ENCODE measurements at regions not wholly inside any gene's neighbourhood (a gene's known extent, or its start where the extent isn't known, plus 50 kb on each side); places are given as distances from the start of the nearest gene placed in this dataset.

DNA sequence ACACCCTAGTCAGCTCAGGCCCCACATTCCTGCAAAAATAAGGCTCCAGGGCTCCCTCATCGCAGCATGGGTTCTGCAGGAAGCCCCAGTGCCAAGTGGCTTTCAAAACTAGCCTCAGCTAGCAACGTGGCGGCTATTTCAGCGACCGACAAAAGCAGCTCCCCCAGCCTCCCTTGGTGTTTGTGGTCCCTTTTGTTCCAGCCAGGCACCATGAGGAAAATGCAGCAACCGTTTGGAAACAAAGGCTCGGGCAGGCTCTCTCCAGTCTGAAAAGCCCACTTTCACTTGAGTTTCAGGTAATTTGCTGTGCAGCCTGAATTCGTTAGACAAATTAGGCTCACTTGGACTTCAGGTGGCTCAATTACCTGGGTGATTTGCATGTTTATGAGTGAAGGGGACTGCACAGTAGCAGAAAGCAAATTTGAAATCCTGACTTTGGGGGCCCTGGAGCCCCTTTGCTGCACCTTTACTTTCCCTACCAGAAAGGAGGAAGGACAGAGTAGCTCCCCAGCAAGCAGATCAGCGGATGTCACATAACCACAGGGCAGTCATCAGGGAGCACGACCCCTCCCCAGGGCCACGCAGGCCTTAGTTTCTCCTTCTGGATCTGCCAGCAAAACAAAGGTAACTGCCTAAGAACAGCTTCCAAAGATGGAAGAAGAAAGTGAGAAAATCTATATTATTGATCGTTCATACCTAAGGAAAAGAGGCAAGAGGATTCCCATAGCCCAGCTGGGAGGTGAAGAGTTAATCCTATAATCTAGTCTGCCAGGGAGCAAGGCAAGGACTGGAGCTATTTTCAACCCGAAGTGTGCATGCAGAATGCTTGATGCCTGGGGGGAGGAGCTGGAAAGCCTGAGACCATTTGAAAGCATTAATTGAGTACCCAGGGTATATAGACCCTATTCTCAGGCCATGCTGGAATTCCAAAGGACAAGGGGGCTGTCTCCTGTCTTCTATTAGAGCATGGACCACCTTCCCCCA lies 143.1 kb upstream of the SDK2 start:
- no peak for DNase-seq

DNA sequence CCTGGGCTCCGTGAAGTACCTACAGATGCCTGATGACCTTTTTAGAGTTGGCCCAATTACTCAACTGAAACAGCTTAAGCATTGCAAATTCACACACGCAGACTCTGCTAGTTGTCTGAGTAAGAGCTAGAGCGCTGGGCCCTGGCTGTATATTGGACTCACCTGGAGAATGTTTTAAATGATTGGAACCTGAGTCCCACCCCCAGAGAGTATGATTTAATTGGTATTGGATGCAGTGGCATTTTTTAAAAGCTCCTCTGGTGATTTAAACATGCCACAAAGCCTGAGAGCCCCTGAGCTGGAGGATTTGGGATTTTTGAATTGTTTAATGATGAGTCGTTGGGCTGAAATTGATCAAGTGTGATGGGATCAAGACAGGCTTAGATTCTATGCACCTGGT lies 143.9 kb upstream of the SDK2 start:
- no peak for DNase-seq

DNA sequence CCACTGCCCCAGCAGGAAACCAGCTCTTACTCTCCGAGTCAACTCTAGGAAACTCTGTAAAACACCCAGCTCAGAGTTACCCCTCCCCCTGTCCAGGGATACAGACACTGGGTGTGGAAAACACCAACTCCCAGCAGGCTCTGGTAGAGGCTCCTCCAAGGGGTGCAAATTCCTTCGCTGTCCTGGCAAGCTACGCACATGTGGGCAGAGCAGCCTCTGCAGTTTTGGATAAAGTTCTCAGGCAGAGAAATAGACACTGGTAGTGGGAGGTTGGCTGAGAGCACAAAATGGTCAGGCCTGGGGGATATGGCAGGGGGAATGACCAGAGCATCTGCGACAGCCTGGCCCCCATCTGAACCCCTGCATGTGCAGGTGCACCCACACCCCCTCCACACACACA lies 146.9 kb upstream of the SDK2 start:
- DNase-seq = no peak

DNA sequence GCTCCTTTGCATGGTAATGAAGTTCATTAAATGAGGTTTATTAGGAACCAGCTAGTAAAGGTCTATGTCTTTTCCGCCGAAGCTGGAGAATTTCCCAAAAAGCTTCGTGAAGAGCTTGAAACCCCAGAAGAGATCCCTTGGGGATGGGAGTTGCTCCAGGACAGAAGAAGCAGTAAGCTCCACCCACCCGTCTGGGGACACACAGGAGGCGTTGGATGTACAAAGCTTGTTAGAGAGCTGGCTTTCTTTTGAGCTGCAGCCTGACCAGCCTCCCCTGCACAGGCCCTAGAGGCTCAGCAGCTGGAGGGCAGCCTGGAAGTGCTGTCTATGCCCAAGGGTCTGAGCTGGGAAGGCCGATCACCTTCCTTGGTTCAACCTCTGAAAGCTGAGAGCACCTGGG lies 147.4 kb upstream of the SDK2 start:
- no peak for DNase-seq

DNA sequence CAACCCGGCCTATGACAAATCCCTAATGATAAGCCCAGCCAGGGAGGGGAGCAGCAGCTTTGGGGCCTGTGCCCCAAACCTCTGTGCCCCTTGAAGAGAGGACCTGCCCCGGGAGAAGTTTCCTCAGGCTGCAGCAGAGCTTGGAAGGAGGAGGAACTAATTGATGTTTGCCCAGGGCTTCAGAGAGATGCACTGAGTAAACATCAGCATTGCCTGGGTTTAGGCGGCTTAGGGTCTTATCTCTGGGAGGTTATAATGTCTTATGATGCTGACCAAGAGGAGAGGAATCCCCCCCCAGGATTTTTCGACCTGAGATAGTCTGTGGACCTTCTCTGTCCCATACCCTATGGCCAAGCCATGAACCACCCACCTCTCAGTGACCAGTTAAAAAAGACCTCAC lies 148.7 kb upstream of the SDK2 start:
- DNase-seq = no peak

DNA sequence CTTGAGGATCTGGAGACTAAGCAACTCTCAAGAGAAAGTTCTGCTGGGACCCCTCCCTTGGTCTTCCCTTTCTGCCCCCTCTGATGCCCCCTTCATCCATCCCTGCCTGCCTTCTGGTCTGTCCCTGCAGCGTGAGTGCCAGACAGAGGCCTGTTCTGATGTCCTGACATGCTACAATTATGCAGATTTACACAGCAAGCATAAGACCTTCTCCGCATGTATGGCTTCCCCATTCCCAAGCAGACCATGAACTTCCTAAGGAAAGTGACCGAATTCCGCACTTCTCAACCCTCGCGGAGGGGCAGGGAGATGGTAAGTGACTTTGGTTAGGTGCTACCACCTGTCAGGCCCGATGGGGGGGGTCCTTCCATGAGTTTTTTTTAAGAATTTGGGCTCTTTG lies 150.1 kb upstream of the SDK2 start:
- no peak for DNase-seq

DNA sequence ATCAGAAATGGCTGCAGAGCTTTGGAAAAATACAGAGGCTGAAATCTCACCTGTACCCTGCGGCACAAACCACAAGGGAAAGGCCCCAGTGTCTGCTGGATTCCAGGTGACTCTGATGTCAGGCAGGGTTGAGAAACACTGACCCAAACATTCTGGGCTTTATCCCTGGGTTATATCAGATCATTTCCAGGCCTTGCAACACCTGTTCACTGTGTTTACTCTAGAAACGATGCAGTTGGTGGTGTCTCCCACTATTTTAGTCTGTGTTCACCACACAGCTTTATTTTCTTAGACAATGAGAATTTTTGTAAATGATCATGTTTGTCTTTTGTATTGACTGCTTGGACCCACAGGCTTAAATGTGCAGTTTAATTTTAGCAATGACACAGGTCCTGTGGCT lies 151.5 kb upstream of the SDK2 start:
- DNase-seq = no peak

DNA sequence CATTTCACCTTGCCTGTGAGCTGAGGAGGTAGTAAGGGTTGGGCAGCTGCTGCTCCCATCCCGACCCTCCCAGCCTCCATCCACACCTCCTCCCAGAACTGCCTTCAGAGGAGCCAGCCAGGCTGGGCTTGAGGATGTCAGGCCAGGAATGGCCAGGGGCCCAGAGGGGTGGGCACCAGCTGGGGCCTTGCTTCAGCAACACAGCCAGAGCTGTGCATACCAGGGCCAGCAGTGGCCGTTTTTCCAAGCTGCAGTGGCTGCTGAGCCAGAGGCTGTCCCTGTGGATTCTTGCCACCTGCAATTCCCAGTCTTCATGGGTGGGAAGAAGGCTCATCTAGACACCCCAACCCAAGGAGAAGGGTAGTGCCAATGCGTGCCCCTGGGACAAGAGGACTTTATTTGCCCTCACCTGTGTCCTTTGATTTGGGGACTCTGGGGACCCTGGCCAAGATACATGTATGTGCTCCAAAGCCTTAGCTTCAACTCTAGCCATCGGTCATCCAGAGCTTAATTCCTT lies 153.4 kb upstream of the SDK2 start:
- DNase-seq = no peak

DNA sequence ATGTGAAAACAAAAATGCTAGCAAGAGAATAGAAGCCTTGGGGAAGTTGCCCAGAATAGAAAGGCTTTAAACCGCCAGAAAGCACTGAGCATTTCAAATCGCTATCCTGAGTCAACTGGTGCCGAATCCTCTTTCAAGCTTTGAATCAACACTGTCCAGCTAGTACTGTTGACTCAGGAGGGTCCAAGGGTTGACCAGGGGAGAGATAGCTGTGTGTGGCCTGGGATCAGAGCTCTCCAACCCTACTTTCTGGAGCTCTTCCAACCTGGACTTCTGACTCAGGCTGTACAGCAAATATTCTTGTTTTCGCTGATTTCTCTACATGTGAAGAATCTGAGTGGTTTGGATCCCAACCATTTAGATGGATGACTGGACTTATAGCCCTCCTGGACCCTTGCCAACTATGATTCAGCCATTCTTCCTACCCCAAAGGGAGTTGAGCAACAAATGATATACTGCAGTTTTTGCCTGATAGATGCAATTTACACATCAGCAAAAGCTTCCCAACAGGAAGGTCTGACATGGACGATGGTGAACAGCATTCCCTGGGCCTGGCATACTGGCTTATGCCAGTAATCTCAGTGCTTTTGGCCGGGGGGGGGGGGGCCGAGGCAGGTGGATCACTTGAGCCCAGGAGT lies 154.0 kb upstream of the SDK2 start:
- no peak for DNase-seq

DNA sequence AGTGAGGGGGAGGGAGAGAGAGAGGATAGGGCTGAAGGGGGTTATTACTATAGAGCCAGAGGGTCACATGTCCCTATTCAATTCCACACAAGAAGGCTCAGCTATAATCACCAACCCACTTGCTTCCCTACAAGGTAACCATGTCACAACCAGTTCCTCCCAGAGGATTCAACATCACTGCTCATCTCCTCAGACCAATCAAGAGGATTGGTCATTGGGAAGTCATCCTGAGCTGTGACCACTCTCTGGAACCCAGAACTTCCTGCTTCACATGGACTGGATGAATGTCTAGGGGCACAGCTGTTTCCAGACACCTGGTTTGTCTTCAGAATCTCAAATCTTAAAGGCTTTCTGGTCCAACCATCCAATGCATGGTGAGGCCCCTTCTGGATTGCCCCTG lies 154.9 kb upstream of the SDK2 start:
- DNase-seq = no peak

DNA sequence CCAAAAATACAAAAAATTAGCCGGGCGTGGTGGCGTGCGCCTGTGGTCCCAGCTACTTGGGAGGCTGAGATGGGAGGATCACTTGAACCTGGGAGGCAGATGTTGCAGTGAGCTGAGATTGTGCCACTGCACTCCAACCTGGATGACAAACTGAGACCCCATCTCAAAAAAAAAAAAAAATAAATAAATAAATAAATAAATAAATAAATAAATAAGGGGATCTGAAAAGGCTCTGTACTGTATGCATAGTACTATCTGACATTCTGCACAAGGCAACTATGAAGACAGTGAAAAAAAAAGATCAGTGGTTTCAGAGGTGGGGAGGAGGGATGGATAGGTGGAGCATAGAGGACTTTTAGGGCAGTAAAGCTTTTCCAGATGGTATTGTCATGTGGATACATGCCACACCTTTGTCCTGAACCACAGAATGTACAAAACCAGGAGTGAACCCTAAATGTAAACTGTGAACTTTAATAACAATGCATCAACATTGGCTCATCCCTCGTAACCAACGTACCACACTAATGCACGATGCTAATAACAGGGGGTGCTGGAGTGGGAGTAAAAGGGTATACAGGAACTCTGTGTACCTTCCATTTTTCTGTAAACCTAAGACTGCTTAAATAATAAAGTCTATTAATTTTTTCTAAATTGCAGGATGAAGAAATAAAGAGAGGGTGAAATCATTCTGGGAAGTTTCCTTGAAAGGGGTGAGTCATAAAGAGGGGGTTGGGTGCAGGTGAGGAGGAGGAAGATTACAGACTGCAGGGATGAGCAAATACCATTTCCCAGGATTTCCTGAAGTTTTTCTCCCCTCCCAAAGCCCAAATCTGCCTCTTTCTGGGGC lies 155.8 kb upstream of the SDK2 start:
- DNase-seq = no peak

DNA sequence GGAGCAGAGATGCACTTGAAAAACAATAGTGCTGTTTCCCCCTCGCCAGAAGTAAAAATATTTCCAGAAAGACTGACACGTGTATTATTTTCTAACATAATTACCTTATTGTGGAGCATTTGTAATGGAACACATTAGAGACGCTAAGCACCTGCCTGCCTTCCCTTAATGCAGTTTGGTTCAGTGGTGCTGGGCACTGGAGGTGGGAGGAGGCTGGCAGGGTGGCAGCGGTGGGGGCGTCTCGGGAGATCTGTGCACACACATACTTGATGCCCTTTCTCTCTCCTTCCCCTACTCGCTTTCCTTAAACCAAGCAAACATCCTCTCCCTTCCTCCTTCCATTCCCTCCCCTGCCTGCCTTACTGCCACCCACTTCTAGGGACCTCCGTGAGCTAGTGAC lies 156.6 kb upstream of the SDK2 start:
- DNase-seq = no peak

DNA sequence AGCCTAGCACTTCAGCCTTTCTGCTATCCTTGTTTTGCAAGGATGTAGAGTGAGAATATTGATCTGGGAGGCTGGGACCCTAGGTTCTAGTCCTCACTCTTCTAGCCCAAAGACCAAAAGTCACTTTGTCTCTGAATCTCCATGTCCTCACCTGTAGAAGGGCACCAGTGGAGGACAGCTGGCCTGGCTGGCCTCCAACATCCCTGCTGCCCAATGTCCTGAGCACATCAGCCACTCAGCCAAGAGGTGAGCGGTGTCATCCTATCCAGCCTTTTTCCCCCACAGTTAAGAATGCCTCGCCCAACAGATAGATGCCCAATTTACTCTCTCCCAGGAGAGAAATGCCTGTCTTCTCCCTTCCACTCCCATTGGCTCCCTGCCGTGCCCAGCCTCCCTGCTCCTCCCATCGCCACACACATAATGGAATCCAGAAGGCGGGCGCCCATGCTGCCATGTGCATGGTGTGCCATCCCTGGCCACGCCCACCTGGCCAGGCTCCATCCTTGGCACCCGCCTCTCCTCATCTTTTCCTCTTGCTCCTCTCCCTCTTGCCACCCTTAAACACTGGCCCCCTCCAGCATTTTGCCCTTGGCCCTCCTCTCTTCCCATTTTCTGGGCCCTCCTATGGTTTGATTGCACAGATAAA lies 157.3 kb upstream of the SDK2 start:
- no peak for DNase-seq

DNA sequence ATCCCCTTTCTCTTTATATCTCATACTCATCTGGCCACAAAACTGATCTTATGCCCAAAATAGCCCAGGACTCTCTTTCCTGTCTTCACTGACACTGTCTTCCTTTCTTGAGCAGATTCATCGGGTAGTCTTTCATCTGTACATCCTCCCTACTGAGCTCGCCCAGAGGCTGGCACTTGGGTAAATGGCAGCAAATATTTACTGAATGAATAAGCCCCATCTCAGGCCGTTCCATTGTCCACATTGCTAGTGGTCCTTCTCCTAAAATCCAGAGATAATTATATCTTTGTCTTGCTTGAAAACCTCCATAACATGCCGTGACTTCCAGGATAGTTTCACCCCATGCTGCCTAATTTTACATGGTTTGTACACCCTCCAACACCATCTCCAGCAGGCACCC lies 158.1 kb upstream of the SDK2 start:
- no peak for DNase-seq

DNA sequence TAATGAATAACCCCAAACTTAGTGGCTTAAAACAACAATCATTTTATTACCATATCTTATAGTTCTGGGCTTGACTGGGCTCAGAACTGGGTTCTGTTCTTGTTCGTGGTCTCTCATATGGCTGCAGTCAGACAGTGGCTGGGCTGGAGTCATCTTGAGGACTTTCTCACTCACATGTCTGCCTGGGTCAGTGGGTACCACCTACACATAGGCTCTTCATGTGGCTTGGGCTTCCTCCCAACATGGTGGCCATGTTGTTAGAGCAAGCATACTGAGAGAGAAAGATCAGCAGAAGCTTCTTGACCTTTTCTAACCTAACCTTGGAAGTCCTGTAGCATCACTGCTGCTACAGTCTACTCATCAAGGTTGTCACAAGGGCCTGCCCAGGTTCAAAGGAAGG lies 158.6 kb upstream of the SDK2 start:
- no peak for DNase-seq

DNA sequence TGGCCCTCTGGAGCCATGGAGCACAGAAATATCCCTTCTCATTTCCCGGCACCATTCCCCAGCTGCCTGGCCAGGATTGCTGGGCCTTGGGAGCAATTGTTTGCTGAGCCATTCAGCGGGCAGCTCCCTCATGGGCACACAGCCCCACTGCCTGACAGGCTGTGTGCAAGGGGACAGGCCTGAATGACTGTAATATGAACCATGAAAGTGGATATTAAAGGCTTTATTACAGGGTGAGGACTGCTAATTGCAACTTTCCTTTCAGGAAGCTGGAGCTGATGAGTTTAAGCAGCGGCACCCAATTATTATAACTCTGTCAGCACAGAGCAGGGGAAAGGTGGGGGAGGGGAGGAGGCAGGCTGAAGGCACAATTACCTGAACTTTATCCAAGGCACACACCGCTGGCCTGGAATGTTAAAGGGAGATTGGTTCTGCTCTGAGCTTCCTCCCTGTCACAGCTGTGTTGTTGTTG lies 159.8 kb upstream of the SDK2 start:
- no peak for DNase-seq

DNA sequence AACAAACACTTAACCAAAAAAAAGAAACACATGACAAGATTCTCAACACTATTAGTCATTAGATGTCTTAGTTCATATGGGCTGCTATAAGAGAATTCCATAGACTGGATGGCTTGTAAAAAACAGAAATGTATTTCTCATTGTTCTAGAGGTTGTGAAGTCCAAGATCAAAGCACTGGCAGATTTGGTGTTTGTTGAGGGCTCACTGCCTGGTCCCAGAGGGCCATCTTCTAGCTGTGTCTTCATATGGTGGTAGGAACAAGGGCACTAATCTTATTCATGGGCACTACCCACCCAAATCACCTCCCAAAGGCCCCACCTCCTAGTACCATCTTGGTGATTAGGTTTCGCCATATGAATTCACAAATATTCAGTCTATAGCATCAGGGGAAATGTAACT lies 162.5 kb upstream of the SDK2 start:
- no peak for DNase-seq

DNA sequence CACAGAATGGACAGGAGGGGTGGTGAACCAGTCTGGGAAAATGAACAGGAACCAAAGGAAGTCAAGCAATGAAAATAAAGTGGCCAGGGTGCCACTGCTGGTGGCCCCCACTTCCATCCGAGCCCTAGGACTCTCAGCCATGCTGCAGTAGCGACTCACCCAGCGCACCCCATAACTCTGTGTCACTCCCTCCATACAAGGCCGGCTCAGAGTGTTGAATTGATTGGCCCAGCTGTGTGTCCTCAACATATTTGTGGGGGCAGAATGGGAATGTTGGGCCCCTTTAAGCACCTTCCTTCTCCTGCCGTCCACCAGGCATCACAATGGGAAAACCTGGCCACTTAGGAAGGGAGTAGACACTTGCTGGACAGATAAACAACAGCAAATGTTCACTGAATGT lies 169.0 kb upstream of the SDK2 start:
- DNase-seq = no peak

DNA sequence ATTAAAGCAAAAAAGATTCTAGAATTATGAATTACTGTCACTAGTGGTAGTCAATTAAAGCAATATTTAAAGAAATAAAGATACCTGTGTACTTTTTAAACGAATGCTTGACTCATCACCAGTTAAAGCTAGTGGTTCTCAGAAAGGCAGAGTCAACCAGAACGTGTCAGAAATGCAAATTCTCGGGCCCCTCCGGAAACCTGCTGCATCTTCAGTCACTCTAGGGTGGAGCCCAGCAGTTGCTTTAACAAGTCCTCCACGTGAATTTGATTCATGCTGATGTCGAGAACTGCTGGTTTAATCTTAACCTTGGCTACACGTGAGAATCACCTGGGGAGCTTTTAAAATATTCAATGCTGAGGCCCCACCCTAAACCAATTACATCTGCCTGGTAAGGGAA lies 169.8 kb upstream of the SDK2 start:
- no peak for DNase-seq

DNA sequence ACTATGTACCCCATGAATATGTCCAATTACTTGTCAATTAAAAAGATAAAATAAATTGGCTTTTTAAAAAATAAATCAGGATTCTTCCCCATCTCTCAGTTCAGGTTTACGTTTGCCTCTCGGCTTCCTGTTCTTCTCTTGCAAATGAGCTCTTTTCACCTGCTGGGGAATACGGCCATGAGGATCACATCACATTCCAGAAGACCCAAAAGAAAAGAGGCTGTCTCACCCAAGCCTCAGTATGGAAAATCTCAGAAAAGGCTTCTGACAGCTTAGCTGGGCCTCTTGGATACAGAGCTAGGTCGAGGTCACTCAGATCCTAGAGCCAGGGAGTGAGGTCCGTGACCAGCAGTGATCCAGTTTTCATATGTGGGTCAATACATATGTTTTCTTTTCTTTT lies 171.2 kb upstream of the SDK2 start:
- no peak for DNase-seq

DNA sequence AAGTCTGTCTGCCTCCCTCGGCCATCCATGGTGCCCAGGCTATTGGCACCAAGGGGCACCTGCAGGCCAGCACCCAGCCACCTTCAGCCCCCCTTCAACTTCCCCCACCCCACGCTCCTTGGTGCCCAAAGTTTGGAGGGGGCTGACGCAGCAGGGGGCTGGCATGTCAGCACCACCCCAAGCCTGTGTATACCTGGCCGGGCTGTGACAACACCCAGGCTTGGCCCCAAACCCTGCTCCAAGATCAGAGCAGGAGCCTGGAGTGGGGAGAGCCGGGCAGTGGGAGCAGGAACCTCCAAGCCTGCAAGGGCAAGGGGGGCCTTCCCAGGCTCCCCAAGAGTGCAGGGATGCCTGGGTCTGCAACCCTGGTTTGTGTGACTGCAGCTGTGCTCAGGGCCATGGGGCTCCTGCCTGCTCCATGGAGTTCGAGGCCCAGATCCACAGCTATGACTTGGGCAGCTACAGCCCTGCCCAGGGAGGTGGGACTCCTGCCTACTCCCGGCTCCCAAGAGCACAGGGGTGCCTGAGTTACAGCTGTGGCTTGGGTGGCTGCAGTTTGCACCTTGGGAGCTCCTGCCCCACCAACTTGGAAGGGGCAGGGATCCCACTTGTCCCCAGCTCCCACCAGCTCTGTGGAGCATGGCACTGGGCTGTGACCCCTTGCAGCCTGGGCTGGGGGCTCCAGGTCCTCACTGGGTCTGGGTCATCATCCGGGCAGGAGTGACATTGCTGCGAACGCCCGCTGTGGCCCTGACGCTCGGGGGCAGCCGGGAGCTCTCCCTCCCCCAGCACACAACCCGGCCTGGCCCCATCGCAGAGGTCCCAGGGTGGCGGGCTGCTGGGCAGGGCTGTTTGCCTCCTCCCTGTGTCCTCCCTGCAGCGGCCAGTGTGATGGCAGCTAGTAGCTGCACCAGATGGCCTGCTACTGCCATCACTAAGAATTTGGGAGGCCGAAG lies 175.5 kb upstream of the SDK2 start:
- DNase-seq = no peak
